NCI-H1436 (cell line): ENCODE measurements at regions not wholly inside any gene's neighbourhood (a gene's known extent, or its start where the extent isn't known, plus 50 kb on each side); places are given as distances from the start of the nearest gene placed in this dataset.

ENCODE experiments used
- DNase-seq: peaks from one replicate; lab custom pipeline; 2025; lab: John Stamatoyannopoulos, UW

- no peak for DNase-seq
Measured at GRCh38 chr13:82698383-82698782, 1183.9 kb downstream of the SLITRK1 start.

DNA sequence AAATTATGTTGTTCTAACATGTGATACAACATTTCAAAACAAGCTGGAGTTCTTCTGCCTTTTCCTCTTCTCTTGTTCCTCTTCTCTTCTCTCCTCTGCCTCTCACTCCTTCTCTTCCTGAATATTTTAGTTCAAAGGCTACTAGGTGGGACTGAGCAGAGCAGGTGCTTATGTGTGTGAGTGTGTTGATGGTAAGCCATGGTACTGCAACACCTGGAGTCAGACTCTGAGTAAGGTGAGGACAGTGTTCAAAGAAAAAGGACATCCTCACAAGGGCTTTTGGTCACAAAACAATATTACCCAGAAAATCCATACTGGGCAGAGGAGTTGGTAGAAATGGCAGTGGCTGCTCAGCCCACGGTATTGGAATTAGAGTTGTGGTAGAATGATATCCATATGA, 1188.7 kb downstream of the SLITRK1 start:
- DNase-seq, result no peak

GRCh38 chr13:82688400-82688994, 1193.8 kb downstream of the SLITRK1 start:
- no peak for DNase-seq

DNA sequence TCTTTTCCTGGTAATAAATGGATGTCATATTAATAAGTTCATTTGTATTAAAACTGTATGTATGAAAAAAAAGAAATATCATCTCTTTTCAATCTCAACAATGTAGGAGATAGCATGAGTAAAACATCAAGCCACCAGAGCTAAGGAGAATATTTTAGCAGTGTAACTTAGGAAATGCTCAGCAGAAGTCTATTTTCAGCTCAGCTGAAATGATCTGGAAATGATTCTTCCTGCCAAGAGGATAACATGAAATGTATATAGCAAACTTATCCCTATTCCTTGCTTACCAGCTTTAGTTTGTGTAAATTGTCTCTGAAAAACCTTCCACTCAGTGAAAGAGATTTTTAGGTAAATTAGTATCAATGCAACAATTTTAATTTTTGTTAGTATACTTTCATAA, 1194.4 kb downstream of the SLITRK1 start:
- DNase-seq, result no peak

DNA sequence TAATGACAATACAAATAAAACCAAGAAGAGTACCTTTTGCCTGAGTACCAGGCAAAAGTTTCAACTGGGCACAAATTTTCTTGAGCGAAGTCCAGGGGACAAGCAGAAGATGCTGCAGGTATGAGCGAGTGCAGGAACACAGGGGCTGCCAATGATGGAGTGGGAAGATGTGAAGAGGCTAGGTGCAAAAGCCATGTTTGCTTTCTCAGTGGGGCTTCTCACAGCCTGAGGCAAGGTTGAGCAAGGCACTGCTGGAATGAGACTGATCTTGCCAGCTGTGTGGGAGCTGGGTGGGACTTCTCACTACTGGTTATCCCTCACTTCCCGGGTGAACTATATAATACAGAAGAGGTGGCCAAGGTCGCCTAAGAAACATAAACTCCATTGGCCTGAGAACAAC, 1200.7 kb downstream of the SLITRK1 start:
- DNase-seq, result no peak

GRCh38 chr13:82678052-82678451, 1204.2 kb downstream of the SLITRK1 start:
- DNase-seq, result no peak

DNA sequence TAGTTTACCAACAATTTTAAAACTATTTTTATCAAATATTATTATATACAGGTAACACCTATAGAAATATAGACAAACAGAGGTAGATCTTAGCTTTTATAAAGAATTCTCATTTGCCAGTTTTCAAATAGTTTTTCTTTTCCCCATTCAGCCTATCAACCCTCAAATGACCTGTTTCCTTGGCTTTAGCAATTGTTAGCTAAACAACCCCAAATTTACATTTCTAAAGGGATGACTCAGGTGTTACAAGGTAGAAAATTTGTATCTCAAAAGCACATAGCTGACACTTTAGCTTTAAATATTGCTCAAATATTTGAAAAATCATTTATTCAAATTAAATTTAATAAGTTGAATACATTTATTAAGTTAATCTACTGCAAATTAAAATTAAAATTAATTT, 1207.2 kb downstream of the SLITRK1 start:
- no peak for DNase-seq

DNA sequence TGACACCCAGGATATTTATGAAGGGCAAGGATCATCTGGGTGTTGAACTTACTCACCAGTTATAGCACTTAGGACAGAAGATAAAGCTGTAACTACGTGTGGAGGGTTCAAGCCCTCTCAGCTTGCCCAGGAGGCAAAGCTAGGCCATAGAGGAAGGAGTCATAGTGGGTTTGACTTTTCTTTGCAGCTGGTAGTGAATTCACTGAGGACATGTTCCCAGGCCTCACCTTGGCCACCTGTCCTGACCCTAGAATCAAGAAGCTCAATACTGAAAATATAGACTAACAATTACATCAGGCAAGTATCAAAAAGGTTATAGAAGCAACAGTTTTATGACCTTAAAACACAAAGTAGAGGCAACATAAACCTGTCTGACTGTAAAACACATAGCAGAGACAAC, 1207.7 kb downstream of the SLITRK1 start:
- DNase-seq, result no peak

GRCh38 chr13:82672248-82672647, 1210.0 kb downstream of the SLITRK1 start:
- DNase-seq, result no peak

DNA sequence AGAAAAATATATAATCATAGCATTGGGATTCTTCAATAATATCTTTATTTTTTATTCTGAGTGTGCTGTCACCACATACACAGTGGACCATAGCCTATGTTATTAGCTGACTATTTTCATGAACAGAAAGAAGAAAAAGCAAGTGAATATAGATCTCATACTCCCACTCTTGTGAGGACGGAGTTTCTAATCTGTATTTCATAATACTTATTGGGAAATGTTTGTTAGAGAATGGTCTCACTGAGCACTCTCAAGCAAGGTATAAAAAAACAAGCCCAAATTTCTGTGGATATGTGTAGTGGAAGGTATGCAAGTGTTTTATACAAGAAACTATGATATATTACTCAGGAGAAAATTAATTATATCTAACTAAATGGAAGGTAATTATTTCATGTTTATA, 1218.1 kb downstream of the SLITRK1 start:
- no peak for DNase-seq

DNA sequence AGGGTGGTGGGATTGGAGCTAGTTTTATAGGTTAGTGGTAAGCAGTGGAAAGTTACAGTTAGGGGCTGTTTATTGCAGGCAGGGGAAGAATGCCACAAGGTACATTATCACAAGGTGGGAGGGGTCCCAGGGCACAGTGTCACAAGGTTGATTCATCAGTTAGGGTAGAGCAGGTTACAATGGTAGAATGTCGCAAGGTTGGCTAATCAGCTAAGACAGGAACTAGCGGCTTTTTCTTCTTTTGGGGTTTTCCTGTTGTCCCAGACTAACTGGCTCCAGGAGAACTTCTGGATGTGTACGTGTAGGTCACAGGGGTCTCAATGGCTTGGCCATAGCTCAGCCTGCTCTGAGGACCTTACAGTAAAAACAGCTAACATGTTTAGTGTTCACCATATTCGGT, 1221.1 kb downstream of the SLITRK1 start:
- DNase-seq, result no peak

GRCh38 chr13:82658811-82659210, 1223.5 kb downstream of the SLITRK1 start:
- no peak for DNase-seq

DNA sequence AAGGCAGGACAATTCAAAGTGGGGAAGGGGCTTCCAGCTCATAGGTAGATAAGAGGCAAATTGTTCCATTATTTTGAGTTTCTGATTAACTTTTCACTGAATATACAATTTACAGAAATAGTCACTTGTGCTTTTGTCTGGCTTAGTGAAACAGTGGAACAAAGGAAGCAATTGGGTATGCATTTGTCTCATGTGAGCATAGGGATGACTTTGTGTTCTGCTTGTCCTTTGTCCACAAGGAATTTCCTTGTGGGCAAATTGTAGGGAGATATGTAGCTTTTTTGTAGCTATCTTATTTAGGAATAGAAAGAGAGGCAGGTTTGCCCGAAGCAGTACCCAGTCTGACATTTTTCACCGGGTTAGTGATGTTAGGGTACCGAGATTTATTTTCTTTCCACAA, 1224.8 kb downstream of the SLITRK1 start:
- DNase-seq, result no peak

- DNase-seq, result no peak
Measured at GRCh38 chr13:82654861-82655855, 1227.1 kb downstream of the SLITRK1 start.

DNA sequence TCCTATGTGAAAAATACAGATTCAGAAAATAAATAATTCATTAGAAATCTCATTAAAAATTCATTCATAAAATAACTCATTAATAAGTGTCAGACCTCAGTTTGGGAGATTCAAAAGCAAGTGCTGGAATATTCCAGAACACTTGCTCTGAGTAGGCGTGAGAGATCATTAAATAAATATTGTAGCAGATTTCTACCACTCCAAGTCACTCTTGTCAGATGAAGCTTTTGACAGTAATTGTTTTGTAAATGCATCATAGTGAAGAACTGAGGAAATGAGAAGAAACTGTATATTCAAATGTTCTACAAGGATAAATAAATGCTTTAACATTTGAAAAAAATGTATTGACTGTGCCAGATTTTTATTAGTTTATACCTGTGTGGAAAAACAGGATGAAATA, 1228.1 kb downstream of the SLITRK1 start:
- no peak for DNase-seq

DNA sequence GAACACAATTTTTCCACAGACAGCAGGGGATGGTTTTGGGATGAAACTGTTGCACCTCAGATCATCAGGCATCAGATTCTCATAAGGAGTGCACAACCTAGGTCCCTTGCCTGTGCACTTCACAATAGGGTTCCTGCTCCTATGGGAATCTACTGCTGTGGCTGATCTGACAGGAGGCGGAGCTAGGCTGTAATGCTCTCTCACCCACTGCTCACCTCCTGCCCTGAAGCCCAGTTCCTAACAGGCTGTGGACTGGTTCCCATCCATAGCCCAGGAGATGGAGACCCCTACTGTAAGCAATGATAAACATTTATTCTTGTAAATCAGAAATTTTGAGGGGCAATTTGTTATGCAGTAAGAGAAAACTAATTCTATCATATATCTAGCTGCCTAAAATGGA, 1234.7 kb downstream of the SLITRK1 start:
- no peak for DNase-seq

- DNase-seq, result no peak
Measured at GRCh38 chr13:82636119-82636518, 1246.2 kb downstream of the SLITRK1 start.

- DNase-seq, result no peak
Measured at GRCh38 chr13:82634946-82635345, 1247.3 kb downstream of the SLITRK1 start.

GRCh38 chr13:82627183-82627582, 1255.1 kb downstream of the SLITRK1 start:
- peak; percentile 24 for DNase-seq

- no peak for DNase-seq
Measured at GRCh38 chr13:82625717-82626116, 1256.6 kb downstream of the SLITRK1 start.

DNA sequence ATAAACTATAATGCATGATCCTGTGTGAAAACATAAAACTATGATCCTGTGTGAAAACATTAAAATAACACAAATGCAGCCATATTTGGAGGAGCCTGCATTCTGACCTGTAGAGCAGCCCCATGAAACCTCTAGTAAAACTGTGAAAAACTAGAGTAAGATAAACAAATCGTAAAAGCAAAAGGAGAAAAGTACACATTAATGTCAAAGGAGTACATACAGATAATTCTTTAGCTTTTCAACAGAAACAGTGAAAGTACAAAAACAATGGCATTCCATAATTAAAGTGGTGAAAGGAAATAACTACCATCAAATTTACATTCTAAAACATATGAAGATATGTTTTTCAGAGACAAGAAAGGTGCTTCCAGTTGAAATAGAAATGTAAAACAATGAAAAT, 1267.2 kb downstream of the SLITRK1 start:
- DNase-seq, result no peak

DNA sequence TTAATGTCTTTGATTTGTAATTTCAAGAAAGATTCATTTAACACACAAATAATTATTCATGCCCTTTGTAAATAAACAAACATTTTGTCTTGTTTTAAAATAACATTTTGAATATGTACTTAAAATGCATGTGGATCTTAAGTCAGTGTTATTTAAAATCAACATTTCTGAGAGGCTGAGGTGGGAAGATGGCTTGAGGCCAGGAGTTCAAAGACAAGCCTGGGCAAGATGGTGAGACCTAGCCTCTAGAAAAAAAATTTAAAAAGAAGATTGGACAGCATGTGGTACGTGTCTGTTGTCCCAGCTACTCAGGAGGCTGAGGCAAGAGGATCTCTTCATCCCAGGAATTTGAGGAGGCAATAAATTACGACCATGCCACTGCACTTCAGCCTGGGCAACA, 1268.2 kb downstream of the SLITRK1 start:
- DNase-seq, result no peak

DNA sequence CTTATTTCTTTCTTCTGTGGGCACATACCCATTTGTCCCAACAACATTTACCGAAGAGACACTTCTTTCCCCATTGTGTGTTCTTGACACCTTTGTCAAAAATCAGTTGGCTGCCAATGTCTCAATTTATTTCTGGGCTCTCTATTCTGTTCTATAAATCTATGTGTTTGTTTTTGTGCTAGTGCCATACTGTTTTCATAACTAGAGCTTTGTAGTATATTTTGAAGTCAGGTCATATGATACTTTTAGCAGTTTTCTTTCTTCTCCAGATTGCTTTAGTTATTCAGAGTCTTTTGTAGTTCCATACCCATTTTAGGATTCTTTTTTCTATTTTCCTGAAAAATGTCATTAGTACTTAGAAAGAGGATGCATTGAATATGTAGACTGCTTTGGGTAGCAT, 1276.3 kb downstream of the SLITRK1 start:
- no peak for DNase-seq

DNA sequence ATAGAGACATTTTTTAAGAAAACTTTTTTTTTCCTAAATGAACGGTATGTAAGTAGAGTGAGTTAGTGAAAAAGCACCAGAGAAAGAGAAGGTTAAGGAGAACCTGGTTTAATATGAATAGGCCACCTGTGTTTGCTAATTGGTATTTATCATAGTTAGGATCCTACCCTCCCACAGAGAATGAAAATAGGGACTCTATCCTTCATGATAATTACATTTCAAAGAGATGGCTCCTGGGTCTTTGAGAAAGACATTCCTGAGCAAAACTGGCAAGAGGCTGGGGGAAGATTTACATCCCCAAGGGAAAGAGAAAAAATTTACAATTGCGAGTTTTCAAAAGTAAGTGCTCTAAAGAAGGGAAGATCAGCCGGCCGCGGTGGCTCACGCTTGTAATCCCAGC, 1284.5 kb downstream of the SLITRK1 start:
- no peak for DNase-seq
